ENCODE measurements at regions not wholly inside any gene's neighbourhood (a gene's known extent, or its start where the extent isn't known, plus 50 kb on each side); places are given as distances from the start of the nearest gene placed in this dataset.
A peak's percentile ranks its signal among the peaks of the same experiment; 100 is the strongest.

GRCh38 chr13:69287050-69287698, 820.5 kb upstream of the ATXN8OS start:
- Histone ChIP-seq H3K36me3 (ENCODE audit: control insufficient read depth, insufficient read depth, low read length) (no peaks in the 10 kb centered on the region), H3K27me3 (replicated peaks; ENCODE audit: control insufficient read depth, insufficient read depth, low read length) (no peaks in the 10 kb centered on the region), H3K4me3 (replicated peaks; ENCODE audit: low read depth, low read length) (peak overlapping the region; percentile 43)
- DNase-seq (ENCODE audit: extremely low read depth, insufficient read length), result no peak
- TF ChIP-seq CTCF (IDR thresholded peaks at IDR 0.05; ENCODE audit: insufficient read depth, low read length, poor library complexity, severe bottlenecking), result no peak

- no peak overlapping the region for H3K4me3 ChIP-seq (replicated peaks; ENCODE audit: low read depth, low read length)
- no peak for TF ChIP-seq CTCF (IDR thresholded peaks at IDR 0.05; ENCODE audit: insufficient read depth, low read length, poor library complexity, severe bottlenecking)
- no peak for DNase-seq (ENCODE audit: extremely low read depth, insufficient read length)
These were observed 823.8 kb upstream of the ATXN8OS start for GRCh38 chr13:69283837-69284236.

GRCh38 chr13:69283301-69283700, 824.3 kb upstream of the ATXN8OS start:
- DNase-seq (ENCODE audit: extremely low read depth, insufficient read length), result no peak
- no peaks in the 10 kb centered on the region for H3K36me3 ChIP-seq (ENCODE audit: control insufficient read depth, insufficient read depth, low read length)
- TF ChIP-seq CTCF (IDR thresholded peaks at IDR 0.05; ENCODE audit: insufficient read depth, low read length, poor library complexity, severe bottlenecking), result no peak
- H3K27me3 ChIP-seq (replicated peaks; ENCODE audit: control insufficient read depth, insufficient read depth, low read length), result no peaks in the 10 kb centered on the region
- no peak overlapping the region for H3K4me3 ChIP-seq (replicated peaks; ENCODE audit: low read depth, low read length)

More at GRCh38 chr13:69283837-69284236, 823.8 kb upstream of the ATXN8OS start:
- H3K36me3 ChIP-seq (ENCODE audit: control insufficient read depth, insufficient read depth, low read length), result no peaks in the 10 kb centered on the region
- H3K27me3 ChIP-seq (replicated peaks; ENCODE audit: control insufficient read depth, insufficient read depth, low read length), result no peaks in the 10 kb centered on the region

GRCh38 chr13:69280399-69280798, 827.2 kb upstream of the ATXN8OS start:
- H3K36me3 ChIP-seq (ENCODE audit: control insufficient read depth, insufficient read depth, low read length), result no peaks in the 10 kb centered on the region
- TF ChIP-seq CTCF (IDR thresholded peaks at IDR 0.05; ENCODE audit: insufficient read depth, low read length, poor library complexity, severe bottlenecking), result no peak

GRCh38 chr13:69279213-69279612, 828.4 kb upstream of the ATXN8OS start:
- Histone ChIP-seq H3K27me3 (replicated peaks; ENCODE audit: control insufficient read depth, insufficient read depth, low read length) (no peaks in the 10 kb centered on the region), H3K4me3 (replicated peaks; ENCODE audit: low read depth, low read length) (no peak overlapping the region), H3K36me3 (ENCODE audit: control insufficient read depth, insufficient read depth, low read length) (no peaks in the 10 kb centered on the region)
- no peak for TF ChIP-seq CTCF (IDR thresholded peaks at IDR 0.05; ENCODE audit: insufficient read depth, low read length, poor library complexity, severe bottlenecking)
- DNase-seq (ENCODE audit: extremely low read depth, insufficient read length), result no peak

More at GRCh38 chr13:69280399-69280798, 827.2 kb upstream of the ATXN8OS start:
- no peak overlapping the region for H3K4me3 ChIP-seq (replicated peaks; ENCODE audit: low read depth, low read length)
- no peaks in the 10 kb centered on the region for H3K27me3 ChIP-seq (replicated peaks; ENCODE audit: control insufficient read depth, insufficient read depth, low read length)
- DNase-seq (ENCODE audit: extremely low read depth, insufficient read length), result no peak

- Histone ChIP-seq H3K4me3 (replicated peaks; ENCODE audit: low read depth, low read length) (no peak overlapping the region), H3K36me3 (ENCODE audit: control insufficient read depth, insufficient read depth, low read length) (no peaks in the 10 kb centered on the region), H3K27me3 (replicated peaks; ENCODE audit: control insufficient read depth, insufficient read depth, low read length) (no peaks in the 10 kb centered on the region)
- no peak for DNase-seq (ENCODE audit: extremely low read depth, insufficient read length)
- TF ChIP-seq CTCF (IDR thresholded peaks at IDR 0.05; ENCODE audit: insufficient read depth, low read length, poor library complexity, severe bottlenecking), result no peak
These were observed 833.4 kb upstream of the ATXN8OS start for GRCh38 chr13:69274231-69274630.
